ENCODE measurements at regions not wholly inside any gene's neighbourhood (a gene's known extent, or its start where the extent isn't known, plus 50 kb on each side); places are given as distances from the start of the nearest gene placed in this dataset.

- TF ChIP-seq, protein P1, sequence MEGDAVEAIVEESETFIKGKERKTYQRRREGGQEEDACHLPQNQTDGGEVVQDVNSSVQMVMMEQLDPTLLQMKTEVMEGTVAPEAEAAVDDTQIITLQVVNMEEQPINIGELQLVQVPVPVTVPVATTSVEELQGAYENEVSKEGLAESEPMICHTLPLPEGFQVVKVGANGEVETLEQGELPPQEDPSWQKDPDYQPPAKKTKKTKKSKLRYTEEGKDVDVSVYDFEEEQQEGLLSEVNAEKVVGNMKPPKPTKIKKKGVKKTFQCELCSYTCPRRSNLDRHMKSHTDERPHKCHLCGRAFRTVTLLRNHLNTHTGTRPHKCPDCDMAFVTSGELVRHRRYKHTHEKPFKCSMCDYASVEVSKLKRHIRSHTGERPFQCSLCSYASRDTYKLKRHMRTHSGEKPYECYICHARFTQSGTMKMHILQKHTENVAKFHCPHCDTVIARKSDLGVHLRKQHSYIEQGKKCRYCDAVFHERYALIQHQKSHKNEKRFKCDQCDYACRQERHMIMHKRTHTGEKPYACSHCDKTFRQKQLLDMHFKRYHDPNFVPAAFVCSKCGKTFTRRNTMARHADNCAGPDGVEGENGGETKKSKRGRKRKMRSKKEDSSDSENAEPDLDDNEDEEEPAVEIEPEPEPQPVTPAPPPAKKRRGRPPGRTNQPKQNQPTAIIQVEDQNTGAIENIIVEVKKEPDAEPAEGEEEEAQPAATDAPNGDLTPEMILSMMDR (optimal IDR thresholded peaks at IDR 0.05 in 1 of 3, IDR thresholded peaks at IDR 0.05 in 1 of 3, conservative IDR thresholded peaks at IDR 0.05 in 1 of 3; ENCODE audit: extremely low read depth in 1 of 3, insufficient read depth in 2 of 3, low read length in 3 of 3): no peak
- no peak for TF ChIP-seq EZH2 (IDR thresholded peaks at IDR 0.05; ENCODE audit: low read length)
Measured at GRCh38 chr9:31078175-31078574, 1306.3 kb upstream of the ACO1 start.

All from keratinocyte (primary cell).